GM21528 (cell line): ENCODE measurements at regions not wholly inside any gene's neighbourhood (a gene's known extent, or its start where the extent isn't known, plus 50 kb on each side); places are given as distances from the start of the nearest gene placed in this dataset.

Source experiments
- ATAC-seq: cut with Tn5 transposase; IDR thresholded peaks from one replicate; pipeline ENCODE4 v1.9.1; 2021; ENCODE audit warnings: mild to moderate bottlenecking, moderate library complexity; ENCODE audit not compliant: unreplicated experiment, low FRiP score

DNA sequence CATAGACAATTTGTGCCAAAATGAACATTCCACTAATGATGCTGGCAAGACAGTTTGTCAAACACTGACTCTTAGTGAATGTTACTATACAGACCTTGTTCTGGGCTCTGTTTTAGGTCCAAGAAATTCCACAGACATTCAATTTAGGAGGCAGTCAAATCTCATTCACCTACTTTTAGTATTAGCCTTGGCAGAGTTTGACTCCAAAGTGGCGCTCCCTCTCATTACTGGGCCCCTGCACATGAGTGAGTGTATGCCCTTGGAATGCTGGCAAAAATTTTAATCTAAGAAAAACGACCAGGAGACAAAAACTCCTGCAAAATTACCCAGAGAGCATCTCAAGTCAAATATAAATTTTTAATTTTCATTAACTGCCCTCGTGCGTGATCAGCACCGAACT, 94.9 kb upstream of the SLC27A6 start:
- no peak for ATAC-seq

DNA sequence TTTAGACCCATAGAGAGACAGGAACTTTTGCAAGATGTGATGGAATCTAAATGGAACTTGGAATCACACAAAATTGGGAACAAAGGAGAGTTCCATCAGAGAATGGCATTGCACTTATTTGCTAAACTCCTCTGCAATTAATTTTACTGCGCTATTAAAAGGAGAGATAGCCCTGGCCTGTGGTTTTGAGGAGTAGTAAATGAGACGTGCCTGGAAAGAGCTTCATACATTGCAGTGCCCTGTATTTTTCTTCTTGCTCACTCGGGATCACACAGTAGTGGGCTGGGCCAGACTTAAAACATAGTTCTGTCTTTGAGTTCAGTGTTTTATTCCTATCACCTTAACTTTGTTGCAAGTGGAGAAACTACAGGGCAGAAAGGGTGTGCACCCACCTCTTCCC, 94.4 kb upstream of the SLC27A6 start:
- no peak for ATAC-seq

DNA sequence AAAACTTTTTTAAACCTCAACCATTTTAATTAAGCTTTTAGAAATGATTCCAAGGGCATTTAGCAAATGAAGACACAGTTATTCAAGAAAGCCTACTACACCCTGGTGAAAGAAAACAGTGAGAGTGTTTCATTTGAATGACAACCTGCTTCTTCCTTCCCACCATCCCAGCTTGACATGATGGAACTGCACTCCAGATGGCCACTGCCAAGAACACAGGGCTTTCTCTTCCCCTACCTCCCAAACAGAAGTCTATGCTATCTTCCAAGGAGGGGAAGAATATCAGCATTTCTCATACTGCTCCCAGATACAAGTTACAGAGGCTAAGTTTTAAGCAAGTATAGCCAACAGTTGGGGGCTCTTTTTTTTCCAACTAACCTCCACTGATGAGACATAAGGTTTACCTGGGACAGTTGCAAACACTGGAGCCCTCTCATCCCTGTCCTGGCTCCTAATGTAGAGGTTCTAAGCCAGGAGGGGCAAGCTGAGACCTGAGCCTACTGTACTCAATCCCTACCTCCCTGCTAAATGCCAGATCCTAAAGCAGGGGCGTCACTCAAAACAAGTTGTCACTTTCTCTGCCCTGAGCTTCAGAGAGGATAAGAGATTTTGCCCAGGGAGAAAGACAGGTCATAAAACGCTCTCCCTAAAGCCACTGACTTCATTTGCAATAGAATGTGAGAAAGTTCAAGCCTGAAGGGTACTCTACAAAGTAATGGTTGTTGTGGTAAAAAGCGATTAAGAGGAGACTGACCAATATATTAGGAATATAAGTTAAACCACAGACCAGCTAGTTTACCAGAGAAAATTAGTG, 88.5 kb upstream of the SLC27A6 start:
- no peak for ATAC-seq

DNA sequence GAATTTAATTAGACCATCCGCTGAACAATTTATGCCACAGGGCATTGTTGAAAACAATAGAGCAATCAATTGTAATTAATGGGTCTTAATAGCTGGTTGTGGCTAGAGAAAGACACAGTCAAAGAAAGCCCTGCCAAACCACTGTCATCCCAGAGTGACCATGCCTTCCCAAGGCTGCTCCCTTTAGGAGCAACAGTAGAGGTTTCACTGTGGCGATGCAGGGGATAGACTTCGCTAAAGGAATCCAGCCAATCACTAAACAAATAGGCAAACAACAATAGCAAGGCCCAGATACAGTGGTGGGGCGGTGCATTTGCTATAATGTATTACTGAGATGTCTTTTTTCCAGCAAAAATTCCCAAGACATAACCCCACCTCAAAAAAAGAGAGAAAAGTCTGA, 87.8 kb upstream of the SLC27A6 start:
- ATAC-seq: no peak

DNA sequence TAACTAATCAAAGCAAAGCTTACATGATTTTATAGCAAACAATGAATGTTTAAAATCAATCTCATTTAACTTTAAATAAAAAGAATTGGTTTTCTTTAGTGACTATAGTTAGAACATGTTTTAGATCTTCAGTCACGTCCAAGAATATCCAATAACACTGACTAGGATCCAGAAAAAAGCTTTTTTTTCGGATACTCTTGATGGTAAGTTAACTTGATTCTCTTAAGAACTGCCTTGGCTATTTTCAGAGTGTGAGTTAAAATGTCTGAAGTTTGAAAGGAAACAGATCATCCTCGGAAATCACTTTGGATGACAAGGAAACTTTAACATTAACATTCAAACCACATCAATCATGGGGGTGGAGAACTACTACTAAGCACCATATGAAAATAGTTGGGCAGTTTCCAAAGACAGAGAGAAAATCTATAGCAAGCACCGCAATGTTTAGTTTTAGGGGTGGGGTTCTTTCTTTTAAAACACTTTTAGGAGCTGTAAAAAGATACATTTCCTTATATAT, 83.7 kb upstream of the SLC27A6 start:
- no peak for ATAC-seq

DNA sequence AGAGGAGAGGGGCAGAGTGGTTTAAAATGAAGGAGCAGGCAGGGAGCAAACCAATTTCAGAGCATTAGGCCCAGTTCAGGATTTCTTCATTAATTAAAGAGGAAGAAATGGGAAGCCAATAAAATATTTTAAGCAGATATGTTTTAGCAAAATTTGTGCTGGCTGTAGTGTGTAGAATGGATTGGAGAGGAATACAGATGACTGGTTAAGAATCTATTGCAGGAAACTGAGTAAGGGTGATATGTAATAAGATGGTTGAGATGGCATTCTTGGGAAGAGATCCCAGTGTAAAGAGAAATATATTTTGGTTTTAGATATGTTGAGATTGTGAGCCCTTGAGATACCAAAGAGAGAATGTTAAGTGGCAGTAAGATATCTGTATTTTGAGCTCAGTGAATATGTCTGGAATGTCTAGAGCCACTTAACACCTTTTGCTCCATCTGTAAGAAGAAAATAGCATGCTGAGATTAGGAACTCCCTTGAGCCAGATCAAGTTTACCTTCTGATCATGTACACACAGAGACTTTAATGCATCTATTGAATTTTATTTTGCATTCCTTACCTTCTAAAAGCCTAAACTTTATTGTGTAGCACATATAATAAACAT, 79.5 kb upstream of the SLC27A6 start:
- no peak for ATAC-seq

DNA sequence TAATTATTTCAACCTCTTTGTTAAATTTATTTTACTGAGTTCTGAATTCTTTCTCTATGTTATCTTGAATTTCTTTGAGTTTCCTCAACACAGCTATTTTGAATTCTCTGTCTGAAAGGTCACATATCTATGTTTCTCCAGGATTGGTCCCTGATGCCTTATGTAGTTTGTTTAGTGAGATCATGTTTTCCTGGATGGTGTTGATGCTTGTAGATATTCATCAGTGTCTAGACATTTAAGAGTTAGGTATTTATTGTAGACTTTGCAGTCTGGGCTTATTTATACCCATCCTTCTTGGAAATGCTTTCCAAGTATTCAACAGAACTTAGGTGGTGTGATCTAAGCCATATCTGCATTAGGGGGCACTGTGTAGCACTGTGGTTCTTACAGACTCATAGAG, 70.2 kb upstream of the SLC27A6 start:
- ATAC-seq: no peak

DNA sequence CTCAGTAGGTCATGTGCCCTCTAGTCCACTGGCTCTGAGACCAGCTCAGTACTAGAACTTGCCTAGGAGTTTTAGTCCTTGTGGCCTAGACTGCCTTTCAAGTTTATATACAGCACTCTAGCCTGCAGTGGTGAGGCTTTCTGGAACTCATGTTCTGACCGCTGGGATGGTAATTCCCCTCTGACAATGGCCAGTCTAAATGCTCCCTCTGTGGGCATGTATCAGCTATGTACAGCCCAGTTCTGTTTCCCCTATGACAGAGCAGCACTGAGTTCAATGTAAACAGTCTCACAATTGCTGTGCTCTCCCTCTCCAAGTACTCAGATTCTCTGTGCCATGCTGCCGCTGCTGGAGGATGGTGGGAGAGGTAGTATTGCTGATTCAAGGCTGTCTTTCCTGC, 68.6 kb upstream of the SLC27A6 start:
- no peak for ATAC-seq

DNA sequence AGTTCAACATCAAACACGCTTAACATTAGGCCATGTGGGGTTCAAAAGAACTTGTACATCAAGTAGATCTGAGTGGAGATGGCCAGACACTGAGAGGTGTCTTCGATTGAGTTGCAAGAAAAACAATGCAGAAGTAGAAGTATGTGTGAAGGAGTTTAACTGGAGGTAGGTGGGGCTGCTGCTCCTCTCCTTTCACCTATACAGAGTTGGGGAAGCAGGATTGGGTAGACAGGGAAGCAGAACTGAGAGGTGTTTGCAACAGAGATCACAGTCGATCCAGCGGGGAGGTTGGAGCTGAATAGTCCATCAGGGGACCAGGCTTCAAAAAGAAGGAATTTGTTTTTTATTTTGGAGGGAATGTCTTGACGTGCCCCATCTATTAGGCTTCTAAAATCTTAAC, 61.7 kb upstream of the SLC27A6 start:
- ATAC-seq: no peak

DNA sequence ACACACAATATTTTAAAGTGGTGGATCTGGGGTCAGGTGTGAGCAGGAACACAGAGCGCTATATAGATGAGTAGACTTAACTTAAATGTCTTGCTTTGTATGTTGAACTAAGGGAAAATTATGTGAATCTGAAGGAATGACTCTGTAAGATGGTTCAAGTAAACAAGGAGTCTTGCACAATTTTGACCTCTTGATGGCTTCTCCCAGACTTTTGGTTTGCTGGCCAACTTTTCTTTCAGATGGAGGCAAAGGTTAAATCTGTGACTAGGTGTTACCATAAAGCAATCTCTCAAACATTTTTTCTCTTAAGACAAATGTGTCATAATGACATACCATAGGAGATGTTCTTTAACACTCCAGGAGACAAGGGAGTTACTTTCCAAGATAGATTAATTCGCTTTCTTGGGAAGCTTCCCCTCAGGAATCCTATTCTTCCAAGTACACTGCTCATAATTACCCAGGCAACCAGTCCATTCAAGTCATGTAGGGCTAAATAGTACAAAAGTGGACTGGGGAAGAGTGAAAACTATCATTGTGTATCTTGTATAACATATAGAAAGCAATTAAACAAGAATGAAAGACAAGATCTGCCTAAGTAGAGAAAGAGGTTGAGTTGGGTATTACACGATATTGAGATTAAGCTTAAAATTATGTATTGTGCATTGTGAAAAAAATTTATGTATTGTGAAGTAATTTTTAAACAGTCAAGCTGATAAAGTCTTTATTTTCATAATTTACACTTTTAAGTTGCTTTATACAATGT, 60.3 kb upstream of the SLC27A6 start:
- no peak for ATAC-seq

DNA sequence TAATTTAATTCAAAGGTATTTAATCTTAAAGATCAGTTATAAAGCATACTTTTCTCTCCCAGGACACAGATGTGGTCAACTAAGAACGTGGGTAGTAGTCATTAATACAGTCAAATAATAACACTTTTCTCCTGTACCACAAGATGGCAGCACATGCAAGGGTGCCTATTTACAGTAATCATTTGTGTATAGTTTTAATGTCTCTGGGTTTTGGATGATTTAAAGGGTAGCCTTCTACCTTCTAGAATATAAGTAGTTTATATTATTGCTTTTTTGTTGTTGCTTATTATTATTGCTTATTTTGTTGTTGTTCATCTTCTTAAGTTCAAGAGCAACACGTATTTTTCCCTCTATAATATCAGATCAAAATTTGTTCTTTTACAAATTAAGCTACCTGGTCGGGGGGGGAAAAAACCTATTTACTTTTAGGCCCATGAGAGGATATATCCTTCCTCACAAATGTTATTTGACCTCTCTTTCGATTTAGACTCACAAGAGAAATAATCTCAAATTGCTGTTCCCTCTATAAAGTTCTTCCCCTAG, 59.6 kb upstream of the SLC27A6 start:
- peak; percentile 90 for ATAC-seq

DNA sequence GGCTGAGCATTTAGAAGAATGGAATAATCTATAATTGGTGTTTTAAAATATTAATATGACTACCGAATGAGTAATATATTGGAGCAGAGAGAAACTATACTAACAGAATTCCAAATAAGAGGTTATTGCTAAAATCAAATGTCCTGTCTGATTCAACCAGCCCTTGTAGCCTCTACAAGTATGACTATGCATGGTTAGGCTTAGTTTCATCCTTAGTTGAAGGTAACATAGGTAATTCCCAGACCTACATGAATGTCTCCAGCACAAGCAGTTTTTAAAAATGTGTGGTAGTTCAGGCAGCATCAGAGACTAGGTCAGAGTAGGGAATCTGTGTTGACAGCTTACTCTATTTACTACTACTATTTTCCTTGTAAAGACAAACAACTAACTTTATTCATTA, 51.7 kb upstream of the SLC27A6 start:
- no peak for ATAC-seq
